Lung (tissue), 11 donors: ENCODE measurements at regions not wholly inside any gene's neighbourhood (a gene's known extent, or its start where the extent isn't known, plus 50 kb on each side); places are given as distances from the start of the nearest gene placed in this dataset.
A peak's percentile ranks its signal among the peaks of the same experiment; 100 is the strongest.
"Not testable (repeated sequence)": the region's sequence is repeated elsewhere in the genome, so short reads cannot be mapped to it uniquely, and the experiment has no call there.

ENCODE experiments used
- ATAC-seq: fragments of 200-7000 bp; cut with Tn5 transposase; one replicate; pipeline ENCODE4 v1.9.1; 2020; ENCODE audit warnings: moderate number of reproducible peaks; ENCODE audit not compliant: insufficient read depth, low FRiP score
- DNase-seq, 3 donors: peaks; one replicate each; pipeline ENCODE4 v3.0.0-alpha.2; 2013 to 2017
- H3K27ac ChIP-seq, 2 donors: one replicate each; pipeline ENCODE4 v1.5.1; 2013; ENCODE audit warnings: mild to moderate bottlenecking in 2 of 2, moderate library complexity in 2 of 2, control low read depth in 1 of 2, inconsistent platforms in 1 of 2, low read depth in 1 of 2, low read length in 1 of 2
- H3K27me3 ChIP-seq, 3 donors: one replicate each; pipeline ENCODE4 v1.5.1; 2013; ENCODE audit warnings: low read length in 2 of 3; ENCODE audit not compliant: control insufficient read depth in 3 of 3, insufficient read depth in 3 of 3
- H3K36me3 ChIP-seq, 4 donors: one replicate each; pipeline ENCODE4 v1.5.1; 2013; ENCODE audit warnings: low read length in 4 of 4, mild to moderate bottlenecking in 1 of 4, moderate library complexity in 1 of 4; ENCODE audit not compliant: control insufficient read depth in 4 of 4, insufficient read depth in 4 of 4
- H3K4me1 ChIP-seq, 5 donors: one replicate each; pipeline ENCODE4 v1.5.1; 2013; ENCODE audit warnings: low read length in 5 of 5, mild to moderate bottlenecking in 2 of 5, moderate library complexity in 1 of 5; ENCODE audit not compliant: control insufficient read depth in 5 of 5, insufficient read depth in 5 of 5
- H3K4me3 ChIP-seq: one replicate; pipeline ENCODE4 v1.5.1; 2013; ENCODE audit warnings: mild to moderate bottlenecking, control low read depth, moderate library complexity
- H3K9ac ChIP-seq, 2 donors: one replicate each; pipeline ENCODE4 v1.5.1; 2013; ENCODE audit warnings: low read length in 2 of 2, control low read depth in 1 of 2; ENCODE audit not compliant: insufficient read depth in 1 of 2
- H3K9me3 ChIP-seq, 4 donors: one replicate each; pipeline ENCODE4 v1.5.1; 2013; ENCODE audit warnings: low read length in 3 of 4, mild to moderate bottlenecking in 1 of 4, moderate library complexity in 1 of 4; ENCODE audit not compliant: control insufficient read depth in 4 of 4, insufficient read depth in 3 of 4
- WGBS, 2 donors: extraction: QIAGEN DNeasy Blood & Tissue Kit; methylation state at CpG; one replicate each; pipeline ENCODE4 v1.1.7; 2013; 5-methylcytosine and 5-hydroxymethylcytosine counted together
- TF ChIP-seq, protein P1 (sequence below): IDR thresholded peaks from 2 replicates; pipeline ENCODE4 v1.5.1; 2012; ENCODE audit warnings: mild to moderate bottlenecking; ENCODE audit errors: control extremely low read depth, extremely low read depth
- donor health status: control.
- donor health status: control.
- donor health status: Bipolar disorder and iron deficiency.
- donor health status: healthy.
- donor health status: DM: yes; HTN: yes; CAD: no.

DNA sequence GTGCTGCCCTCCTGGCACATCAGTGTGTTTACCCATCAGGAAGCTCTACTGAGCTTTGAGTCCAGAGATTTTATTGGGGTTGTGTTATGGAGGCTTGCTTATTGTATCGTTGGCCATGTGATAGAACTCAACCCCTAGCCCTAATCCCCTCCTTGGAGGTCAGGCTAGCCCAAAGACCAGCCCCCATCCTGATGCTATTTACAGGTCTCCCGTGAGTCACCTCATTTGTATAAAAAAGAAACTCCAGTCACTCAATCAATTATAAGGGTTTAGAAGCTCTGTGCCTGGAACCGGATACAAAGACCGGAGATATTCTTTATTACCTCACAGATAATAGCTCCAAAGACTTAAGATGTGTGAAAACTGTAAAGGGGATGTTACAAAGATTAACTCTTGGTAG is 405.9 kb downstream of the CNTNAP4 start:
- no peaks in the 10 kb centered on the region for H3K27me3 ChIP-seq
- TF ChIP-seq, protein P1, sequence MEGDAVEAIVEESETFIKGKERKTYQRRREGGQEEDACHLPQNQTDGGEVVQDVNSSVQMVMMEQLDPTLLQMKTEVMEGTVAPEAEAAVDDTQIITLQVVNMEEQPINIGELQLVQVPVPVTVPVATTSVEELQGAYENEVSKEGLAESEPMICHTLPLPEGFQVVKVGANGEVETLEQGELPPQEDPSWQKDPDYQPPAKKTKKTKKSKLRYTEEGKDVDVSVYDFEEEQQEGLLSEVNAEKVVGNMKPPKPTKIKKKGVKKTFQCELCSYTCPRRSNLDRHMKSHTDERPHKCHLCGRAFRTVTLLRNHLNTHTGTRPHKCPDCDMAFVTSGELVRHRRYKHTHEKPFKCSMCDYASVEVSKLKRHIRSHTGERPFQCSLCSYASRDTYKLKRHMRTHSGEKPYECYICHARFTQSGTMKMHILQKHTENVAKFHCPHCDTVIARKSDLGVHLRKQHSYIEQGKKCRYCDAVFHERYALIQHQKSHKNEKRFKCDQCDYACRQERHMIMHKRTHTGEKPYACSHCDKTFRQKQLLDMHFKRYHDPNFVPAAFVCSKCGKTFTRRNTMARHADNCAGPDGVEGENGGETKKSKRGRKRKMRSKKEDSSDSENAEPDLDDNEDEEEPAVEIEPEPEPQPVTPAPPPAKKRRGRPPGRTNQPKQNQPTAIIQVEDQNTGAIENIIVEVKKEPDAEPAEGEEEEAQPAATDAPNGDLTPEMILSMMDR = no peak
- no peak overlapping the region for H3K9ac ChIP-seq
- ATAC-seq (no peak), DNase-seq (no peak)
- H3K4me1 ChIP-seq = no peaks in the 10 kb centered on the region
- no peaks in the 10 kb centered on the region for H3K36me3 ChIP-seq
- WGBS, 2 donors = 57 to 66% methylated on average over 4 of the region's 4 CpGs
- H3K4me3 ChIP-seq = no peak overlapping the region
- H3K9me3 ChIP-seq = no peaks in the 10 kb centered on the region
- no peak overlapping the region for H3K27ac ChIP-seq

GRCh38 chr16:76696876-76697275 is 419.7 kb downstream of the CNTNAP4 start:
- ATAC-seq (no peak), DNase-seq (peak in 1 of 3 donors; percentile 29)
- H3K4me1 ChIP-seq = no peaks in the 10 kb centered on the region
- H3K9ac ChIP-seq = no peak overlapping the region
- TF ChIP-seq, protein P1 = no peak
- H3K9me3 ChIP-seq = no peaks in the 10 kb centered on the region
- 72 to 79% methylated on average over 2 of the region's 2 CpGs for WGBS, 2 donors
- no peak overlapping the region for H3K27ac ChIP-seq
- H3K27me3 ChIP-seq = no peaks in the 10 kb centered on the region
- no peaks in the 10 kb centered on the region for H3K36me3 ChIP-seq
- H3K4me3 ChIP-seq = no peak overlapping the region

GRCh38 chr16:76705892-76706291 is 428.7 kb downstream of the CNTNAP4 start:
- TF ChIP-seq, protein P1 = no peak
- H3K4me1 ChIP-seq = no peaks in the 10 kb centered on the region
- H3K27me3 ChIP-seq = no peaks in the 10 kb centered on the region
- DNase-seq = no peak
- no peaks in the 10 kb centered on the region for H3K36me3 ChIP-seq
- peaks cover 0 to 1% (median 0%) of the 10 kb centered on the region in 4 donors for H3K9me3 ChIP-seq
- ATAC-seq = no peak
- H3K27ac ChIP-seq = no peak overlapping the region
- H3K4me3 ChIP-seq = no peak overlapping the region
- no peak overlapping the region for H3K9ac ChIP-seq

DNA sequence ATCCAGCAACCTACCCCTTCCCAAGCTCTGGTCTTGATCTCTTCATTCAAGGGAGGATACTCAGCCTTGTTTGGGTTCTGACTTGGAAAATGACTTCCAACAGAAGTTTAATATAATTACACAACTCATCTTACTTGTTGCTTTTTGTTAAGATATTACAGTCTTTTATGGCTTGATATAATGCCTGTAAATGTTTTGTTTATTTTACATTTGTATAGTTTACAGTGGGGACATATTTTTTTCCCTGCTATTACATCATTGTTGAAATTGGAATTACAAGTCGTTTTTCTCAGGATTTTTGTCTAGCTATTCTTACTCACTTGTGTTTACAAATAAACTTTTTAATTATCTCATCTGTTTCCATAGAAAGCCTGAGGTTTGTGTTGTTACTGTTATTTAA is 436.0 kb downstream of the CNTNAP4 start:
- WGBS, 2 donors = 30 to 67% methylated on average over 1 of the region's 1 CpG
- DNase-seq = peak in 2 of 3 donors; percentile 69
- H3K27ac ChIP-seq = no peak overlapping the region

GRCh38 chr16:76716251-76716650 is 439.1 kb downstream of the CNTNAP4 start:
- not testable (repeated sequence) for H3K4me1 ChIP-seq, DNase-seq, H3K27ac ChIP-seq, H3K36me3 ChIP-seq, H3K27me3 ChIP-seq, ATAC-seq, H3K4me3 ChIP-seq, H3K9me3 ChIP-seq, H3K9ac ChIP-seq
- WGBS, 2 donors = 93 to 95% methylated on average over 5 of the region's 5 CpGs

More for the DNA sequence above, 436.0 kb downstream of the CNTNAP4 start:
- Histone ChIP-seq H3K36me3 (no peaks in the 10 kb centered on the region), H3K4me3 (no peak overlapping the region), H3K27me3 (no peaks in the 10 kb centered on the region), H3K9me3 (peaks cover 0 to 10% (median 0%) of the 10 kb centered on the region in 4 donors), H3K4me1 (no peaks in the 10 kb centered on the region), H3K9ac (no peak overlapping the region)
- no peak for ATAC-seq
- TF ChIP-seq, protein P1 = no peak
